Testis (tissue), 2 donors: ENCODE measurements at regions not wholly inside any gene's neighbourhood (a gene's known extent, or its start where the extent isn't known, plus 50 kb on each side); places are given as distances from the start of the nearest gene placed in this dataset.

Experiments
- DNase-seq: peaks from one replicate; pipeline ENCODE4 v3.0.0-alpha.2; 2019
- H3K27ac ChIP-seq, 2 donors: fragments of 200-600 bp; sonication (generic); one replicate each; pipeline ENCODE4 v1.5.1; 2019
- H3K27me3 ChIP-seq: fragments of 200-600 bp; sonication (generic); one replicate; pipeline ENCODE4 v1.5.1; 2019
- H3K36me3 ChIP-seq: fragments of 200-600 bp; sonication (generic); one replicate; pipeline ENCODE4 v1.5.1; 2017; ENCODE audit warnings: low read depth; ENCODE audit errors: missing control alignments
- H3K4me1 ChIP-seq: fragments of 200-600 bp; sonication (generic); one replicate; pipeline ENCODE4 v1.5.1; 2019
- H3K4me3 ChIP-seq, 2 donors: fragments of 200-600 bp; sonication (generic); one replicate each; pipeline ENCODE4 v1.5.1; 2017 to 2019
- H3K9me3 ChIP-seq: fragments of 200-600 bp; sonication (generic); one replicate; pipeline ENCODE4 v1.5.1; 2017
- CTCF ChIP-seq, 3 experiments: fragments of 450-650 bp in 2 of 3; fragments of 200-600 bp in 1 of 3; sonication (generic) in 1 of 3; IDR thresholded peaks; one replicate each; pipeline ENCODE4 v1.5.1; 2016 to 2019; ENCODE audit warnings: antibody characterized with exemption in 3 of 3, mild to moderate bottlenecking in 2 of 3, moderate library complexity in 1 of 3
- POLR2A ChIP-seq: fragments of 450-650 bp; IDR thresholded peaks from one replicate; pipeline ENCODE4 v1.6.1; 2017; ENCODE audit warnings: antibody characterized with exemption, mild to moderate bottlenecking, moderate library complexity
- WGBS, 2 donors: methylation state at CpG; one replicate each; pipeline ENCODE4 v1.1.5; 2018; 5-methylcytosine and 5-hydroxymethylcytosine counted together
- intact Hi-C: fragments of 100-400 bp; cut with DNase I; formaldehyde crosslinking; loops from one replicate; pipeline ENCODE4 v1.15.1; 2023; ENCODE audit warnings: low total_unique reads

DNA sequence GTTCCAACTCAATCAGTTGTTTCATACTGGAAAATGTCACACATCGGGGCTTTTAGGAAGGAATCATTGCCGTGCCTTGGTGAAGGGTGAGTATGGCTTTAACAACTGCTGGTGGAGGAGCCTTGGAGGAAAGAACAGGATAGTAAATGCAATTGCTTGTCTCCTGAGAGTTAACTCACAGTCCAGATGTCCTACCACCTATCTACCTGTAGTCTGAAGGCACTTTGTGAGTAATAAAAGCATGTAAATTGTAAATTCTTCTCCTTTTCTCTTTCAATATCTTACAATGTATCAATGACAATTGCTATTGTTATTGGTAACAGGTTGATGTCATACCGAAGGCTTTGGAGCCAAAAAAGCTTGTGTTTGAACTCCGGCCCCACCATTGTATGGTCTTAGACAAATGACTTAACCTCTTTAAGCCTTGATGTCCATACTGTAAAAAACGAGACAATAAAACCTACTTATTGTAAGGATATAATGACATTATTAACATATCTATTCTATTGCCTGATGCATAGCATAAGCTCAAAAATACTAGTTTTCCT, 397.4 kb downstream of the ADAMTS20 start:
- WGBS, 2 donors, result 74 to 80% methylated on average over 5 of the region's 5 CpGs
- TF ChIP-seq CTCF (IDR thresholded peaks at IDR 0.05) (no peak), POLR2A (no peak)

GRCh38 chr12:43151441-43151981, 400.5 kb downstream of the ADAMTS20 start:
- H3K9me3 ChIP-seq, result no peaks in the 10 kb centered on the region
- WGBS, 2 donors, result 67 to 68% methylated on average over 4 of the region's 4 CpGs
- TF ChIP-seq POLR2A (no peak), CTCF (IDR thresholded peaks at IDR 0.05) (no peak)
- H3K27ac ChIP-seq, result no peak overlapping the region
- no peaks in the 10 kb centered on the region for H3K36me3 ChIP-seq
- intact Hi-C loops, result no loop called here
- DNase-seq, result no peak
- H3K4me3 ChIP-seq, result no peak overlapping the region
- no peaks in the 10 kb centered on the region for H3K27me3 ChIP-seq
- no peaks in the 10 kb centered on the region for H3K4me1 ChIP-seq

More for the DNA sequence above, 397.4 kb downstream of the ADAMTS20 start:
- Histone ChIP-seq H3K36me3 (no peaks in the 10 kb centered on the region), H3K4me1 (no peaks in the 10 kb centered on the region), H3K4me3 (no peak overlapping the region), H3K27ac (no peak overlapping the region), H3K27me3 (no peaks in the 10 kb centered on the region), H3K9me3 (no peaks in the 10 kb centered on the region)
- intact Hi-C loops, result no loop called here
- DNase-seq, result no peak

- Histone ChIP-seq H3K4me1 (no peaks in the 10 kb centered on the region), H3K4me3 (no peak overlapping the region), H3K9me3 (no peaks in the 10 kb centered on the region), H3K27me3 (no peaks in the 10 kb centered on the region), H3K27ac (no peak overlapping the region), H3K36me3 (no peaks in the 10 kb centered on the region)
- intact Hi-C loops, result no loop called here
- DNase-seq, result no peak
- 87 to 90% methylated on average over 2 of the region's 2 CpGs for WGBS, 2 donors
- TF ChIP-seq CTCF (IDR thresholded peaks at IDR 0.05) (no peak), POLR2A (no peak)
Observed at GRCh38 chr12:43148691-43149090, 403.3 kb downstream of the ADAMTS20 start.

DNA sequence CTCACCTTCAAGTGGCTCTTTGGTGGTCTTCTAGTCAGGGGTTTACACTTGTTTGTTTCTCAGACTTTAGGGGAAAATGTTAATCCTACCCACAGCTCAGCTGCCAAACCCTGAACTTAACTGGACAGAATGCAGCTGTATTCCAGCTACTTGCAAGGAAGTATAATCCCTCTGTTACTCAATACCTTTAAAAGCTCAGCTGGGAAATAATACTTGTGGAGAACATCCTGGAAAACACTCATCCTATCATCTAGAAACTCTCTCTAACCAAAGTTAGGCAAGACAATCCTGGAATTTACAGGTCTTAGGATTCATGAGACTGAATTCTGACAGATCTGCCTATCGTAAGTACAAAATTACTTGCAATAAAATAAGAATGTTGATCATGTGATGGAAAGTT, 404.1 kb downstream of the ADAMTS20 start:
- Histone ChIP-seq H3K27me3 (no peaks in the 10 kb centered on the region), H3K27ac (no peak overlapping the region), H3K4me3 (no peak overlapping the region), H3K4me1 (no peaks in the 10 kb centered on the region), H3K9me3 (no peaks in the 10 kb centered on the region), H3K36me3 (no peaks in the 10 kb centered on the region)
- WGBS, 2 donors, result 85 to 94% methylated on average over 1 of the region's 1 CpG
- intact Hi-C loops, result no loop called here
- no peak for DNase-seq
- TF ChIP-seq CTCF (IDR thresholded peaks at IDR 0.05), result no peak
- TF ChIP-seq POLR2A, result no peak

DNA sequence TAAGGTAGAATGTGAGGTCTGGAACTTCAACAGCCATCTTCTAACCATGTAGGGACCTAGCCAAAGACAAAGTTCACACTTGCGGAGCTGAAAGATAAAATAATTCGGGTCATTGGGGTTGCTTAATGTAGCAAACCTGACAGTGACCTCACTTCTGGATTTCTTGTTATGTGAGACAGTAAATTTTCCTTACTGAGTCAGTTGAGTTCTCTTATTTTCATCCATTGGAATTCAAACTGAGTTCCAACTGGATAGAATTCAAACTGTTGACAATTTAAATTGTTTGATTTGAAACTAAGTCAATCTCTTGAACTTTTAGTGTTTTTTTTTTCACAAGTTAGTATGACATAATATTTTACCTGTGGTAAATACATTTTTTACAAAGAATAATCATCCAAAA, 406.5 kb downstream of the ADAMTS20 start:
- DNase-seq, result no peak
- Histone ChIP-seq H3K4me3 (no peak overlapping the region), H3K36me3 (no peaks in the 10 kb centered on the region), H3K27me3 (no peaks in the 10 kb centered on the region), H3K9me3 (no peaks in the 10 kb centered on the region), H3K4me1 (no peaks in the 10 kb centered on the region), H3K27ac (no peak overlapping the region)
- intact Hi-C loops, result no loop called here
- 78 to 89% methylated on average over 2 of the region's 2 CpGs for WGBS, 2 donors
- TF ChIP-seq POLR2A (no peak), CTCF (IDR thresholded peaks at IDR 0.05) (no peak)
